H1 (cell line): ENCODE measurements at regions not wholly inside any gene's neighbourhood (a gene's known extent, or its start where the extent isn't known, plus 50 kb on each side); places are given as distances from the start of the nearest gene placed in this dataset.

Experiments used
- CTCF ChIA-PET: fragments of 300-600 bp; sonication (Branson Sonifier 250); formaldehyde crosslinking; loops from one replicate; lab custom pipeline; 2021; ENCODE audit not compliant: partially characterized antibody; lab: Charles Lee
- POLR2A ChIA-PET: fragments of 300-600 bp; sonication (Branson Sonifier 250); formaldehyde crosslinking; loops from one replicate; lab custom pipeline; 2021; ENCODE audit warnings: inconsistent platforms; ENCODE audit not compliant: partially characterized antibody; lab: Charles Lee
- DNase-seq, 2 experiments: peaks; one replicate each; pipeline versions ENCODE4 v3.0.0 to v3.0.0-alpha.2; 2010 to 2022; ENCODE audit warnings: low spot score in 2 of 2, low read depth in 1 of 2, mixed read lengths in 1 of 2
- FAIRE-seq: peaks from 2 replicates; lab custom pipeline; 2011; peaks lifted over from hg19 to GRCh38; lab: Jason Lieb, UNC
- H2AFZ ChIP-seq: 2 replicates; pipeline ENCODE4 v1.8.1; 2012; ENCODE audit warnings: low read length, inconsistent platforms
- H2AK5ac ChIP-seq: 2 replicates; pipeline ENCODE4 v1.6.1; 2013; ENCODE audit warnings: low read depth, low read length
- H2BK120ac ChIP-seq: replicated peaks from 2 replicates; pipeline ENCODE3; 2013; ENCODE audit warnings: low read depth, low read length, inconsistent platforms
- H2BK12ac ChIP-seq: 2 replicates; pipeline ENCODE4 v1.6.1; 2013; ENCODE audit warnings: low read depth, low read length
- H2BK15ac ChIP-seq: 2 replicates; pipeline ENCODE4 v1.6.1; 2013; ENCODE audit warnings: low read length
- H2BK20ac ChIP-seq: 2 replicates; pipeline ENCODE4 v1.6.1; 2013; ENCODE audit warnings: low read length
- H2BK5ac ChIP-seq: 2 replicates; pipeline ENCODE4 v1.6.1; 2013; ENCODE audit warnings: low read depth, low read length
- H3K14ac ChIP-seq: 2 replicates; pipeline ENCODE4 v1.6.1; 2013; ENCODE audit warnings: inconsistent platforms; ENCODE audit not compliant: insufficient read length
- H3K18ac ChIP-seq: 2 replicates; pipeline ENCODE4 v1.6.1; 2013; ENCODE audit warnings: low read length; ENCODE audit errors: extremely low read depth
- H3K23ac ChIP-seq: 2 replicates; pipeline ENCODE4 v1.6.1; 2013; ENCODE audit warnings: inconsistent platforms; ENCODE audit not compliant: insufficient read length
- H3K23me2 ChIP-seq: 2 replicates; pipeline ENCODE4 v1.6.1; 2013; ENCODE audit warnings: low read depth, low read length
- H3K27ac ChIP-seq: 2 replicates; pipeline ENCODE4 v1.6.1; 2011; ENCODE audit warnings: low read depth, low read length, inconsistent platforms
- H3K27me3 ChIP-seq, 4 experiments: replicated peaks in 1 of 4; 1 replicate in 1 of 4; 2 replicates in 3 of 4; pipeline versions ENCODE4 v1.6.1 to v1.8.1; 2011 to 2013; ENCODE audit warnings: low read length in 3 of 4, mild to moderate bottlenecking in 3 of 4, inconsistent platforms in 2 of 4, mixed read lengths in 2 of 4, moderate library complexity in 1 of 4; ENCODE audit not compliant: control insufficient read depth in 3 of 4, insufficient read depth in 3 of 4; ENCODE audit errors: extremely low read depth in 1 of 4
- H3K36me3 ChIP-seq, 4 experiments: 2 replicates each; pipeline versions ENCODE4 v1.6.1 to v1.8.1; 2011 to 2013; ENCODE audit warnings: mild to moderate bottlenecking in 4 of 4, low read length in 3 of 4, moderate library complexity in 2 of 4, control low read depth in 1 of 4, inconsistent platforms in 1 of 4; ENCODE audit not compliant: insufficient read depth in 4 of 4, control insufficient read depth in 2 of 4
- H3K4ac ChIP-seq: replicated peaks from 2 replicates; pipeline ENCODE3; 2013; ENCODE audit warnings: low read length, low read depth, mixed read lengths, inconsistent platforms; ENCODE audit not compliant: insufficient read length
- H3K4me1 ChIP-seq, 4 experiments: replicated peaks in 1 of 4; 1 replicate in 1 of 4; 2 replicates in 3 of 4; pipeline versions ENCODE4 v1.6.1 to v1.8.1; 2011 to 2013; ENCODE audit warnings: low read length in 3 of 4, inconsistent platforms in 2 of 4, mixed read lengths in 1 of 4; ENCODE audit not compliant: insufficient read depth in 4 of 4, control insufficient read depth in 3 of 4
- H3K4me2 ChIP-seq, 2 experiments: 2 replicates each; pipeline versions ENCODE4 v1.6.1 to v1.8.1; 2011 to 2013; ENCODE audit warnings: low read depth in 2 of 2, low read length in 2 of 2, control low read depth in 1 of 2, inconsistent platforms in 1 of 2, mild to moderate bottlenecking in 1 of 2; ENCODE audit not compliant: insufficient read depth in 1 of 2
- H3K4me3 ChIP-seq, 4 experiments: fragments of 200-600, 300-600 bp in 1 of 4; sonication (generic), shearing (Covaris generic), sonication (Bioruptor Twin) in 1 of 4; 2 replicates each; pipeline versions ENCODE4 v1.5.1 to v1.8.1; 2011 to 2016; ENCODE audit warnings: low read length in 4 of 4, low read depth in 3 of 4, control low read depth in 2 of 4, inconsistent platforms in 2 of 4, mild to moderate bottlenecking in 2 of 4, mixed read lengths in 1 of 4, moderate library complexity in 1 of 4; ENCODE audit not compliant: insufficient read depth in 2 of 4; ENCODE audit errors: extremely low read depth in 1 of 4
- H3K56ac ChIP-seq: replicated peaks from 2 replicates; pipeline ENCODE3; 2013; ENCODE audit warnings: low read depth, mild to moderate bottlenecking, mixed read lengths, low read length, inconsistent platforms; ENCODE audit not compliant: insufficient read length
- H3K79me1 ChIP-seq: 2 replicates; pipeline ENCODE4 v1.6.1; 2013; ENCODE audit warnings: low read depth, low read length, control low read depth
- H3K79me2 ChIP-seq, 2 experiments: 2 replicates each; pipeline versions ENCODE4 v1.6.1 to v1.8.1; 2012 to 2013; ENCODE audit warnings: low read length in 2 of 2, mild to moderate bottlenecking in 2 of 2, inconsistent platforms in 1 of 2; ENCODE audit not compliant: insufficient read depth in 2 of 2, control insufficient read depth in 1 of 2
- H3K9ac ChIP-seq, 4 experiments: replicated peaks in 1 of 4; 1 replicate in 1 of 4; 2 replicates in 3 of 4; pipeline versions ENCODE4 v1.6.1 to v1.8.1; 2011 to 2013; ENCODE audit warnings: low read depth in 3 of 4, low read length in 3 of 4, control low read depth in 2 of 4, mild to moderate bottlenecking in 2 of 4, moderate library complexity in 2 of 4, inconsistent platforms in 1 of 4; ENCODE audit errors: extremely low read depth in 1 of 4
- H3K9me3 ChIP-seq, 2 experiments: 2 replicates each; pipeline versions ENCODE4 v1.6.1 to v1.8.1; 2012 to 2013; ENCODE audit warnings: mild to moderate bottlenecking in 2 of 2, moderate library complexity in 2 of 2, control low read depth in 1 of 2, inconsistent platforms in 1 of 2, low read depth in 1 of 2, low read length in 1 of 2, mixed read lengths in 1 of 2; ENCODE audit not compliant: insufficient read depth in 2 of 2
- H4K20me1 ChIP-seq, 2 experiments: replicated peaks in 1 of 2; 2 replicates each; pipeline versions ENCODE3 to v1.8.1; 2011 to 2013; ENCODE audit warnings: inconsistent platforms in 2 of 2, low read length in 2 of 2, mild to moderate bottlenecking in 1 of 2; ENCODE audit not compliant: insufficient read depth in 2 of 2, control insufficient read depth in 1 of 2
- H4K5ac ChIP-seq: 2 replicates; pipeline ENCODE4 v1.6.1; 2013; ENCODE audit warnings: low read length, low read depth, mixed read lengths, inconsistent platforms; ENCODE audit not compliant: insufficient read length
- H4K8ac ChIP-seq: 2 replicates; pipeline ENCODE4 v1.8.0; 2013; ENCODE audit warnings: mild to moderate bottlenecking, moderate library complexity, low read length, inconsistent platforms; ENCODE audit not compliant: insufficient read depth; ENCODE audit errors: extremely low read depth
- H4K91ac ChIP-seq: replicated peaks from 2 replicates; pipeline ENCODE3; 2013; ENCODE audit warnings: low read length, mixed read lengths, inconsistent platforms; ENCODE audit not compliant: insufficient read length
- ASH2L ChIP-seq: fragments of 200-600, 300-600 bp; sonication (generic); IDR thresholded peaks from one replicate; pipeline ENCODE4 v1.7.1; 2017; ENCODE audit warnings: low read length
- CHD2 ChIP-seq: IDR thresholded peaks from 2 replicates; pipeline ENCODE4 v1.6.1; 2012; ENCODE audit warnings: low read length, improper control_type of control experiment
- GABPA ChIP-seq: IDR thresholded peaks from 2 replicates; pipeline ENCODE4 v1.6.1; 2011; ENCODE audit warnings: mild to moderate bottlenecking, low read length, moderate library complexity, borderline replicate concordance; ENCODE audit not compliant: insufficient read depth
- HDAC2 ChIP-seq, 2 experiments: fragments of 300-600 bp in 1 of 2; sonication (generic) in 1 of 2; IDR thresholded peaks; 2 replicates each; pipeline ENCODE4 v1.6.1; 2011 to 2012; ENCODE audit warnings: low read depth in 2 of 2, low read length in 2 of 2, mild to moderate bottlenecking in 2 of 2, moderate library complexity in 2 of 2, borderline replicate concordance in 1 of 2, inconsistent platforms in 1 of 2
- KDM1A ChIP-seq: fragments of 200-600, 300-600 bp; sonication (generic); IDR thresholded peaks from 2 replicates; pipeline ENCODE4 v1.7.1; 2016; ENCODE audit warnings: mild to moderate bottlenecking, low read length, borderline replicate concordance
- PHF8 ChIP-seq: fragments of 200-600 bp; sonication (generic); conservative IDR thresholded peaks from 2 replicates; pipeline ENCODE4 v1.7.1; 2012; ENCODE audit warnings: low read depth, mild to moderate bottlenecking, inconsistent platforms, low read length, moderate library complexity
- RAD21 ChIP-seq, 2 experiments: IDR thresholded peaks in 1 of 2; conservative IDR thresholded peaks in 1 of 2; 2 replicates each; pipeline ENCODE4 v1.6.1; 2011; ENCODE audit warnings: low read depth in 2 of 2, low read length in 2 of 2, improper control_type of control experiment in 1 of 2, inconsistent platforms in 1 of 2, mild to moderate bottlenecking in 1 of 2, moderate library complexity in 1 of 2
- TBP ChIP-seq: IDR thresholded peaks from 2 replicates; pipeline ENCODE4 v1.6.1; 2011; ENCODE audit warnings: low read depth, low read length, improper control_type of control experiment
- YY1 ChIP-seq: IDR thresholded peaks from 2 replicates; pipeline ENCODE4 v1.6.1; 2011; ENCODE audit warnings: low read depth, mild to moderate bottlenecking, low read length
- WGBS, 2 experiments: shearing (Covaris generic) in 1 of 2; methylation state at CpG; one replicate each; pipeline versions ENCODE4 v1.1.6 to v1.1.7; 2013 to 2015; ENCODE audit warnings: low lambda C conversion rate in 2 of 2, mixed read lengths in 2 of 2, inconsistent platforms in 1 of 2, low coverage in 1 of 2, missing lambda C conversion rate in 1 of 2; ENCODE audit not compliant: insufficient replicate concordance in 2 of 2, insufficient coverage in 1 of 2, insufficient read length in 1 of 2; ENCODE audit errors: extremely low coverage in 1 of 2, missing lambda C conversion rate in 1 of 2; 5-methylcytosine and 5-hydroxymethylcytosine counted together
- TF ChIP-seq, protein P1 (sequence below): IDR thresholded peaks from 2 replicates; pipeline ENCODE4 v1.6.1; 2012; ENCODE audit warnings: inconsistent platforms
- TF ChIP-seq, protein P2 (sequence below), 3 experiments: IDR thresholded peaks; 1 replicate in 2 of 3; 2 replicates in 1 of 3; pipeline versions ENCODE4 v1.5.1 to v1.6.1; 2011; ENCODE audit warnings: low read length in 3 of 3, mild to moderate bottlenecking in 3 of 3, inconsistent platforms in 2 of 3, low read depth in 1 of 3, moderate library complexity in 1 of 3; ENCODE audit not compliant: insufficient read depth in 1 of 3; ENCODE audit errors: control extremely low read depth in 1 of 3

DNA sequence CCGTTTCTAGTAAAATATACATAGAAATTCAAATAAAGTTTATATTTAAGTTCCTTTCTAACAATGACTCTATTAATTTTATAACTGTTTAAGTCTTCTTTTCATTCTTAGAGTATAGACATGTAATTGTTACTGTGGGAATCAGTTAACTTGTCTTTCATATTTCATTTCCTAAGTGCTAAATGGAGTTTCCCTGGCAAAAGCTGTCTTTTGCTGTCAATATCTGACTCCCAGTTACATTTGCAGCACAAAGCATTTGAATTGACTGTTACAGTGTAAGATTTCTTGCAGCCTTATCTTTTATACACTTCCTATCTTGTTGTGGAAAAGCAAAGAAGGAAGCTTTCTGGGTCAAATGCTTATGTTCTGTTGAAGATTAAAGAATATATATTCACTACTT, 1026.3 kb downstream of the CDH9 start:
- FAIRE-seq = no peak
- WGBS, 2 experiments = 89% methylated on average over 1 of the region's 1 CpG; no CpG with 5 or more reads in 1 of the 2 experiments
- no peak overlapping the region for H3K4me2 ChIP-seq
- TF ChIP-seq PHF8 (no peak), YY1 (no peak), GABPA (no peak), TBP (no peak), HDAC2 (IDR thresholded peaks at IDR 0.05; ENCODE audit: borderline replicate concordance in 1 of 2, low read depth in 2 of 2, low read length in 2 of 2) (no peak), RAD21 (IDR thresholded peaks at IDR 0.05 in 1 of 2, conservative IDR thresholded peaks at IDR 0.05 in 1 of 2; ENCODE audit: low read depth in 2 of 2, low read length in 2 of 2) (no peak), KDM1A (no peak), ASH2L (no peak), CHD2 (no peak)
- TF ChIP-seq, protein P1, sequence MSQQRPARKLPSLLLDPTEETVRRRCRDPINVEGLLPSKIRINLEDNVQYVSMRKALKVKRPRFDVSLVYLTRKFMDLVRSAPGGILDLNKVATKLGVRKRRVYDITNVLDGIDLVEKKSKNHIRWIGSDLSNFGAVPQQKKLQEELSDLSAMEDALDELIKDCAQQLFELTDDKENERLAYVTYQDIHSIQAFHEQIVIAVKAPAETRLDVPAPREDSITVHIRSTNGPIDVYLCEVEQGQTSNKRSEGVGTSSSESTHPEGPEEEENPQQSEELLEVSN = no peak
- TF ChIP-seq, protein P2, sequence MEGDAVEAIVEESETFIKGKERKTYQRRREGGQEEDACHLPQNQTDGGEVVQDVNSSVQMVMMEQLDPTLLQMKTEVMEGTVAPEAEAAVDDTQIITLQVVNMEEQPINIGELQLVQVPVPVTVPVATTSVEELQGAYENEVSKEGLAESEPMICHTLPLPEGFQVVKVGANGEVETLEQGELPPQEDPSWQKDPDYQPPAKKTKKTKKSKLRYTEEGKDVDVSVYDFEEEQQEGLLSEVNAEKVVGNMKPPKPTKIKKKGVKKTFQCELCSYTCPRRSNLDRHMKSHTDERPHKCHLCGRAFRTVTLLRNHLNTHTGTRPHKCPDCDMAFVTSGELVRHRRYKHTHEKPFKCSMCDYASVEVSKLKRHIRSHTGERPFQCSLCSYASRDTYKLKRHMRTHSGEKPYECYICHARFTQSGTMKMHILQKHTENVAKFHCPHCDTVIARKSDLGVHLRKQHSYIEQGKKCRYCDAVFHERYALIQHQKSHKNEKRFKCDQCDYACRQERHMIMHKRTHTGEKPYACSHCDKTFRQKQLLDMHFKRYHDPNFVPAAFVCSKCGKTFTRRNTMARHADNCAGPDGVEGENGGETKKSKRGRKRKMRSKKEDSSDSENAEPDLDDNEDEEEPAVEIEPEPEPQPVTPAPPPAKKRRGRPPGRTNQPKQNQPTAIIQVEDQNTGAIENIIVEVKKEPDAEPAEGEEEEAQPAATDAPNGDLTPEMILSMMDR (IDR thresholded peaks at IDR 0.05; ENCODE audit: control extremely low read depth in 1 of 3, insufficient read depth in 1 of 3, low read depth in 1 of 3, low read length in 3 of 3) = no peak

More for the DNA sequence above, 1026.3 kb downstream of the CDH9 start:
- H4K91ac ChIP-seq = no peak overlapping the region
- no peaks in the 10 kb centered on the region for H3K9me3 ChIP-seq
- no peak overlapping the region for H3K4me3 ChIP-seq
- no peaks in the 10 kb centered on the region for H3K79me1 ChIP-seq
- H3K23ac ChIP-seq = no peak overlapping the region
- H4K8ac ChIP-seq = no peak overlapping the region
- no peak overlapping the region for H3K27ac ChIP-seq
- H3K18ac ChIP-seq = no peak overlapping the region
- CTCF ChIA-PET = interaction anchor here (1.0 kb wide), 1 partner anchor 169 kb away, joined by 4 read pairs; no protein-coding TSS in a partner anchor
- no peak overlapping the region for H2AK5ac ChIP-seq
- no peak overlapping the region for H3K56ac ChIP-seq
- H3K36me3 ChIP-seq = no peaks in the 10 kb centered on the region
- H4K5ac ChIP-seq = no peak overlapping the region
- no peaks in the 10 kb centered on the region for H3K79me2 ChIP-seq
- no peaks in the 10 kb centered on the region for H4K20me1 ChIP-seq
- no peak overlapping the region for H2BK20ac ChIP-seq
- DNase-seq = no peak
- POLR2A ChIA-PET = no interaction called here
- no peaks in the 10 kb centered on the region for H3K23me2 ChIP-seq
- H2AFZ ChIP-seq = no peak overlapping the region
- H2BK12ac ChIP-seq = no peak overlapping the region
- H3K27me3 ChIP-seq = no peaks in the 10 kb centered on the region
- H3K4me1 ChIP-seq = no peaks in the 10 kb centered on the region
- H3K14ac ChIP-seq = no peak overlapping the region
- H2BK15ac ChIP-seq = no peak overlapping the region
- no peak overlapping the region for H3K4ac ChIP-seq
- H2BK5ac ChIP-seq = no peak overlapping the region
- no peak overlapping the region for H2BK120ac ChIP-seq
- H3K9ac ChIP-seq = no peak overlapping the region
